GM19468 (cell line): ENCODE measurements at regions not wholly inside any gene's neighbourhood (a gene's known extent, or its start where the extent isn't known, plus 50 kb on each side); places are given as distances from the start of the nearest gene placed in this dataset.

ENCODE experiments used
- ATAC-seq: cut with Tn5 transposase; IDR thresholded peaks from one replicate; pipeline ENCODE4 v1.9.1; 2021; ENCODE audit warnings: mild to moderate bottlenecking, moderate library complexity, moderate number of reproducible peaks; ENCODE audit not compliant: unreplicated experiment; ENCODE audit errors: extremely low read depth

DNA sequence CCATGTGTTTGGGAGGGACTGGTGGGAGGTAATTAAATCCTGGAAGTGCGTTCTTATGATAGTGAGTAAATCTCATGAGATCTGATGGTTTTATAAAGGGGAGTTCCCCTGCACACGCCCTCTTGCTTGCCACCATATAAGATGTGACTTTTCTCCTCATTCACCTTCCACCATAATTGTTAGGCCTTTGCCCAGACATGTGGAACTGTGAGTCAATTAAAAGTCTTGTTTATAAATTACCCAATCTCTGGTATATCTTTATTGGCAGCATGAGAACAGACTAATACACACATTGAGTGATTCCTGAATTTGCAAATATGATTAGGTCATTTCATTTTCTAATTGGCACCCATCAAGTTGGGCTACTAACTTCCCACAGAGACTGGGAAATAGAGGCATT lies 977.2 kb downstream of the SLITRK1 start:
- no peak for ATAC-seq

DNA sequence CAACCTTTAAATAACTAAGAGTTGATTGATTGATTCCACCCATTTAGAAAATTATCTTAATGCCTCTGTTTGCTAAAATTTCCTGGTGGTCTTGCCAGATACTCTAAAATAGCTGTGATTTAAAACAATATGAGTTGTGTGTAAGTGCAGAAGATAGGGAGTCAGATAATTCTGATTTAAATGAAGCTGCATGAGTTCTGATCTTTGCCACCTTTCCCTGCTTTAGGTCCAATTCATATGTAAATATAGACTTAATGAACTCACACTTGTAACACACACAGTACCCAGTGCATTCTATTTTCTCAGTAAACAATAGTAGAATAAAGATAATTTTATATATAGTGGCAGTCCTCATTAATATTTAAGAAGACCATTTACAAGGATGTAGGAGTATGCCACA lies 981.8 kb downstream of the SLITRK1 start:
- ATAC-seq, result no peak

DNA sequence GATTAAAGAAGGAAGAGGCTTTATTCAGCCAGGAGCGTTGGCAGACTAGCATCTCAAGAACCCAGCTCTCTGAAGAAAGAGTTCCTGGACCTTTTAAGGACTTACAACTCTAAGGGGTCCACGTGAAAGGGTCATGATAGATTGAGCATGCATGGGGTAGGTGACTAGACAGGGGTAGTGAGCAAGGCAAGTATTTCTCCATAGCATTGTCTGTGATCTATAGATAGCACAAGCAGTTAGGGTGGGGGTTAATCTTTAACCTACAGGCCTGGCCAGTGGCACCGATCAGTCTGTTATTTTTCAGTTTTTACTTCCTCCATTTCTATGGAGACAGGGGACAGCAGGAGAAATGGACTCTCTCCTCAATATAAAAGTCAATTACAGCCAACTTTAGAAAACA lies 983.7 kb downstream of the SLITRK1 start:
- no peak for ATAC-seq

DNA sequence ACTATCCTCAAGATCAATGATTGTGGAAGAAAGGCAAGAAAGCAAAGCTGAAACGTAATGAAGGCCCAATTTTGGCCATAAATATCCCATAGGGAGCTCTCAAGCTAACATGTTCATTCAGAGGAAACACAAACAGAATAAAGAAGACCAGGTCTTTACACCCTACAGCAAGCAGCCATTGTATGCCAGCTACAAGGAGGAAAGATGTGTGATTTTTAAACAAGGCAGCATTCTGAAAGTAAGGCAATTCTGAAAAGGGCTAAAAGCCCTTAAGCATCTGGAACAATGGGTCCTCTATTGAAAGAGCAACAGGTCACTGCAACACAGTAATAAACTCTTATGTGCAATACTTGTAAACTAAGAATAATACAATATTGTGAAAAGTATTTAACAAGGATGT lies 1002.4 kb downstream of the SLITRK1 start:
- ATAC-seq, result no peak

DNA sequence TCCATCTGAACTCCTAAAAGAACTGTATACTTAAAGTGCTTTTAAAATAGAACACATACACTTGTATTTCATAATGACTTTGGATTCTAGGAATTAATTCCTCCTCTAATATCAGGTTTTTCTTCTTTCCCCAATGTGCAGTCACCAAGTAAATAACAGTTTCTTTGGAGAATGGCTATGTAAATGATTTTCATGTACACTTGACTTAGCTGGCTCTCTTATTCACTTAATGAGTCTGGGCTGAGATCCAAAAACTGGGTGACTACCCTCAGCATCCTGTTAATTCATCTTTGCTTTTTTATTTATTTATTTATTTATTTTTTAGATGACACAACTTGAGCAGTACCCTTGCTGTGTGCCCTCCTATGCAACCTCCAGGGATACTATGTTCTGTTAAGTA lies 1003.7 kb downstream of the SLITRK1 start:
- no peak for ATAC-seq

DNA sequence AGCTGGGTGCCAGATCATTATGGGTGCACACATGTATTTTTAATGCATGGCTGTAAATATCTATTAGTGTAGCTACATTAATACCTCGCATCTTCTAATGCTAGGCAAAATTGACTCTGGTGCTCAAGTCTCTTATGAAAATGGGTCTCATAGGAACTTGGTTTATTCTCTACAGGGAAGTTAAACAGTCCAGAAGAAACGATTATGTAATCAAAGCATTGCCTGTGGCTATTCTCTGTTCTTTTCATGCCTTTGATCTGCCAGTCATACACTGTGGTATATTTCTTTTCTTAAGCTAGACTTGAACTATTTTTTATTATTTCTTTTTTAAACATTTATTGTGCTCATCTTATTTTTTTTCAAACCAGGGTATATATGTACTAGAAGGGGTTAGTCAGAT lies 1015.0 kb downstream of the SLITRK1 start:
- ATAC-seq, result no peak

DNA sequence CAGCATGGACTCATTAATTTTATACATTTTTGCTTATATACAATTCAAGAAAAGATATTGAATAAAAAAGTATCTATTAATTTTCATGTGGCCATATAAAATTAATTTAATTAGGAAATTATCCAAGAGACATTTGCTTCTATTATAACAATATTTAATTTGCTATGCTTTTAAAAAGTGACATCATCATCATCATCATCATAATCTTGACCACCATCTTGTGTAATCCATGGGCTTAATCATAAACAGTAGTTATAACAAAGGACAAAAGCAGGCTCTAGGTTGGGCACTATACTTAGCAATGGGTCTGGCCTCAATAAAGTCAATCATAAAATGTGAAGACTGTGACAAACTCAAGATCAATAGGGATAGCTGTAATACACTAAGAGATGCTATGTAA lies 1031.6 kb downstream of the SLITRK1 start:
- no peak for ATAC-seq

DNA sequence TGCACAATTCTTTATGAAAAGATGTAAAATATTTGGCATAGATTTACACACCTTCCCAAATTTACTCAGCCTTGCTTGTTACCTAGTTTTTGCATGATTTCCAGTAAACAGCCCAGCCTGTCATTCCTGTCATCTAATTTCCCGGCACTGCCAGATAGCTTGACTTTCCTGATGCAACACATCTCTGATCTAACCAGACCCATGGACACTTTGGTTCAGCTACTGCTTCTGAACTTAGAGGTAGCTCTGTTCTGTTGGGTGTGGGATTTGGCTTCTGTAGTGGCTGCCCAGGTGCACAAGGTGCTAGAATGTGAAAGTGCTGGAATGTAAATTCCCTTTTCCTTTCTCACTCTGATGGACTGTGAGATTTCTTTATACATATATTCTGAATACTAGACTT lies 1033.5 kb downstream of the SLITRK1 start:
- ATAC-seq, result no peak

DNA sequence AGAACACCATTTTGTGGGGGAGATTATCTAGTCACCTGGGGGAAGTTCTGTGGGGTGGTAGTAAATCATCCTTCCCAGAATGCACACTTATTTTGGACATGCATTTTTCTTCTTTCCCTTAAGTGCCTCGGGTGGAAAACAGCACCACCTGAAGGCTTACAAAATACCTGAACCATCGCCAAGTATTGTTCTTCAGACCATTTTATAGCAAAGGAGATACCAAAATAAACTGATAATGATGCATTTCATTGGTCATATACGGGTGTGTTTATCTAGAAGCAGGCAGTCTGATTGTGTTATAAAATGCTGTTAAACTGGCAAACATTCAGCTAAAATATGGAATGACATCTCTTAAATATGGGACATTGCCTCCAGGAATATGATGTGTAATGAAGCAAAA lies 1034.7 kb downstream of the SLITRK1 start:
- ATAC-seq, result no peak

DNA sequence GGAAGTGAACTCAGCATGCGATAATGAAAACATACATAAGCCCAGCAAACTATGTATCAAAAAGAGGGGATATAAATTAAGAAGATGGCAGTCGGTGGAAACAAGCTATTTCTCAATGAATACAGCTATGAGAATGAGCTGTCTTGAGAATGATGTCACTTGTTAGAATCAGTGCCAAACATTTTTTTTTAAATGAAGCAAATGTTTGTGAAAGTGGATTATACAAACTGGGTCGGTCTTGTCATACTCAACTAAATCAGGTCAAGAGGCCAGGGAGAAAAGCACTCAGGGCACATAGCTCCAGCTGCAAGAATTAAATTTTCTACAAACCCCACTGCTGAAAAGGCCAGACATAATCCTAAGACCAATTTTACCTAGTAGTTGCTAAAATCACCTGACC lies 1048.4 kb downstream of the SLITRK1 start:
- no peak for ATAC-seq

DNA sequence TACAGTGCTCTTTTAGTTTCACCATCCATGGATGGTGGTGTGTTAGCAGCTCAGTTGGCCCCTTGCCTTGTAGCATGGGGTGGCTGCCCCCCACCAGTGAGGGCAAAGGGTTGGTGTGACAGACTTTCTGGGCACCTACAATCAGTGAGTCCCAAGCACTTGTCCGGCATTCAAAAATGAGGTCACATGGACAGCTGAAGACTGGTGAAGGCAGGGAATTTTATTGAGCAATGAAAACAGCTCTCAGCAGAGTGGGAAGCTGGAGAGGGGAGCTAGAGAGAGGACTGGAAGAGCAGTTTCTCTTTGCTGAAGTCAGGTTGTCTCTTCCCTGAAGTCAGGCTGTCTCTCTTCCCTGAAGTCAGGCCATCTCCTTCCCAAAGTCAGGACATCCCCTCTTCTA lies 1053.2 kb downstream of the SLITRK1 start:
- no peak for ATAC-seq

DNA sequence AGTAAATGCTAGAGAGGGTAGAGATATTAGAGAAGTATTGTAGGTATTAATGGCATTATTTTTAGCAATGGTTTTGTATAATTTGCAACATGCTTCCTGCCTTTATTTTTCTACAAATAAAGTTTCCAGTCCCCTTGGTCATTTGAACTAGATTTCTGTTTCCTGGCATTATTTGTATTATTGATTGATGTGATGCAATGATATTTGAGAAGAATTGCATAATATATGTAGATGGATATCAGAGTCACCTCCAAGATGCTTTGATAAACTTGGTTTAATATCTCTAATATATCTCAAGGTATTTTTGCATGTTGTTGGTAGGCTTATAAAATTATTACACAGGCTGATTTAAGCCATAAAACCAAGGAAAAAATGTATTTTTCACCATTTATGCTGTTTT lies 1054.5 kb downstream of the SLITRK1 start:
- ATAC-seq, result no peak

DNA sequence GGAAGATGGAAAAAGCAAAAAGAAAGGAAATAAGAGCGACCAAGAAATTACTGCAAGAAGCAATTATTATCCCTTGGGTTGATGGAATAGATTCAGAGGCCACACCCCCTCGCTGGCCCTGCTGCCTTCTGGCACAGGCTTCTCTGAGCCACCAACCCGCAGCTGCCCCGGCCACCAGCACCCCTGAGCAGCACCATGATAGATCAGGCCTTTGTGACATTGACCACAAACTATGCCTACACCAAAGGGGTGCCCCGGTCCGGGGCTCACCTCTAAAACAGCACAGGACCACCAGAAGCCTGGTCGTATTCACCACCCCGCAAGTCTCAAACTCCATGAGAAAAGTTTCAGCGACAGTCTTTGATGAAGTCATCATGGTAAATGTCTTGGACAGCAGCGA lies 1059.3 kb downstream of the SLITRK1 start:
- no peak for ATAC-seq

DNA sequence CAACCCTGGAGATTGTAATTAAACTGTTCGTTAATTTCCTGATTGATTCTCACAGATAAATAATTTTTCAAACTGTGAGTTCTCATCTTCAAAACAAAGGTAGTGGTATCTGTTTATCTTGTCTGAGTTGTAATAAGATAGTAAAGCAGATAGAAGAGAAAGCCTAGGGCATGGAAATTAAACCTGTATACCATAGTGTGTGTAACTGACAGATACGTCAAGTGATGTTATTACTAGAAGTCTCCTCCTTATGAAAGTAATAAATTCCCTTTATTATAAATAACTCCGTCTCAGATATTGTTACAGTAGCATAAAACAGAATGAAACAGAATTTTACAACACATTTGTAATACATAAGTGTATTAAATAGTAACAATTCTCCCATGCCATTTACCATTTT lies 1065.1 kb downstream of the SLITRK1 start:
- no peak for ATAC-seq

DNA sequence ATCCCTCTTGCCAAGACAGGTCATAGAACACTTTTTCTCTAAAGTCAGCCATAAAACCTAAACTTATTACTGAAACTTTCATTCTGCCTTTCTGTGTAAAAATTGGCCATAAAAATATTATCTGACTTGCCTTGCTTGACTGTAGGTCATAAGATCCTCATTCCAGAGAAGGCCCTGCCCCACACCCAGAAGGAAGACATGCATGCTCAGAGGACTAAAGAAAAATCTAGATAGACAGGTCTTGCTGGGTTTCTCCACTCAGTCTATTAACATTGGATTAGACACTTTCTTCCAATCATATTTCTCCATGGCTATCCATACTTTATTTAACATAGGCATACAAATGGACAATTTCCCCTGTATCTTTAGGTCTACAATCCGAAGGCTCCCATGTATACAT lies 1066.5 kb downstream of the SLITRK1 start:
- no peak for ATAC-seq

DNA sequence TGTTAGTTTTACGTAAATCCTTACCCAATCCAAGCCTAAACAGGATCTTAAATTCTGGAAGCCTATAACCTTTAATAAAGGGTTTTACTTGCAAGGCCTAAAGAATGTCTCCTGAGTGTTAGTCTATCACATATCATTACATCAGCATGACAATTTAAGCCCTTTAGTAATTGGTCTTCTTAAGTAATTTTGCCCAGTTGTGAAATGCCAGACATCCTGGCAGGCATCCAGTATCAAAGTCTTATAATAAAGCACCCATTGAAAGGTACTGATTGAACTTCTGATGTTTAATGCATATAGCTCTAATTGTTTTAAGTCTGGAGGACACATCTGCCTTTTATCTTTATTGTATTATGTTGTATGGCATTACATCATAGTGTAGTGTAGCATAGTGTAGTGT lies 1078.9 kb downstream of the SLITRK1 start:
- ATAC-seq, result no peak

DNA sequence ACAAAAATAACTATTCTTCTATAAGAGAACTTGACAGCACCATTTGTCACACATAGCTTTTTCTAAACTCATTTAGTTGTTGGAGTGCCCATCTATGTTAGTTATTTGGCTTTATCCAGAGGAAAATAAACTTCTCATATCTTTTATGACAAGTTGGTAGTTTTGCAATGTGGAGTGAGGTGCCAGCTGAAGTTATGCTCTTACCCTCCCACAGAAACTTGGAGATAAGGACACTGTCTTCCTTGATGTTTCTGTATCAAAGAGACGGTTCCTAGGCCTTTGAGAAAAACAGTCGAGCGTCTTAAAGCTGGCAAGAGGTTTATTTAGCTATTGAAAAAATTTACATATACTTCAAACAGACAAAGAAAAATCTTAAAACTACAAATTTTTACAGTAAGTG lies 1079.7 kb downstream of the SLITRK1 start:
- ATAC-seq, result no peak

DNA sequence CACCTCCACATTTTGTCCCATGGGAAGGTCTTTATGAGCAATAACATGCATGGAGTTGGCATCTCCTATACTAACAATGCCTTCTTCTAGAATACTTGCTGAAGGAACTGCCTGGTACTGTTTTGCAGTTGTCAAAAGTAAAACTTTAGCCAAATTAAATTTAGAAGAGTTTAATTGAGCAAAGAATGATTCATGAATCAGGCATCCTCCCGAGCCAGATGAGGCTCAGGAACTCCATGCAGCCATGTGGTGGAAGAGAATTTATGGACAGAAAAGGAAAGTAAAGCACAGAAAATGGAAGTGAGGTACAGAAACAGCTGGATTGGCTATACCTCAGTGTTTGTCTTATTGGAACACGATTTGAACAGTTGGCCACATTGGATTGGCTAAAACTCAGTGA lies 1081.9 kb downstream of the SLITRK1 start:
- no peak for ATAC-seq

DNA sequence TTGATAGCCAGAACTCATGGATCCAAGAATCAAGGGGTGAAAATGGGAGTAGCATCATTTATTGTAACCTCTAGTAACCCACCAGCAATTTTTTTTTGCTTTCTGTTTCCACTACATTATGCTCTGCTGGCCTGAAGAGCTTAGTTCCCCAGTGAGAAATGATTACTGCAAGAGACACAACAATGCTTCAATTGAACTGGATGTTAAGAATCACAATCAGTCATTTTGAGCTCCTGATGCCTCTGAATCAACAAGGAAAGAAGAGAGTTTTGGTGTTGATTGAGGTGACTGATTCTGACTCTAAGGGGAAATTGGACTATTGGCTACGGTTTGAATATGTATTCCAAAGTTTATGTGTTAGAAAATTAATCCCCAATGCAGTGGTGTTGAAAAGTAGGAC lies 1084.4 kb downstream of the SLITRK1 start:
- no peak for ATAC-seq

DNA sequence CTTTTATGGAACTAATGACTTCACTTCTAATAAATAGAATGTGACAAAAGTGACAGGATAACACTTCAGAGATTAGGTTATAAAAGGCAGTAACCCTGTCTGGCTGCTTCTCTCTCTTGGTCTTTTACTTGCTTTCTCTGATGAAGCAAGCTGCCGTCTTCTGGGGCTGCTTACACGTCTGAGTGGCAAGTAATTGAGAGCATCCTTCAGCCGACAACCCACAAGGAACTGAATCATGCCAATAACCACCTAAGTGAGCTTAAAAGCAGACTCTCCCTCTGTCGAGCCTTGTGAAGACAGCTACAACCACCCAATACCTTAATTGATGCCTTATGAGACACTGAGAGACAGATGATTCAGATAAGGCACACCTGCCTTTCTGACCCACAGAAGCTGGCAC lies 1091.2 kb downstream of the SLITRK1 start:
- ATAC-seq, result no peak

DNA sequence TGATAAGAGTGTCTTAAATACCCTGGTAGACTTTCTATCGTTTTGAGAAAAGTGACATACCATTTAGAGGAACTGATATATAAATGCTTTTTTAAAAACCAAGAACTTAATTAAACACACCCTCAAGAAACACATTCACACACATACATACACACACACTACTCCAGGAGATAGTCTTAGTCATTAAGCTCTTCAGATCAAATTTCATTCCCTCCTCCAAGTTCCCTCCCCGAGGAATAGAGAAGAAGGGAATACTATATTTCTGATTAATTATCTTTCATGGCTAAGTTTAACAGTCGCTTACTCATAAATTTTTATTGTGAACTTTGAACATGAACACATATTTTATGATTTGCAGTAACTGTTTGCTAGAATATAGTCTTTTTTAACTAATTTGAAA lies 1109.5 kb downstream of the SLITRK1 start:
- no peak for ATAC-seq

DNA sequence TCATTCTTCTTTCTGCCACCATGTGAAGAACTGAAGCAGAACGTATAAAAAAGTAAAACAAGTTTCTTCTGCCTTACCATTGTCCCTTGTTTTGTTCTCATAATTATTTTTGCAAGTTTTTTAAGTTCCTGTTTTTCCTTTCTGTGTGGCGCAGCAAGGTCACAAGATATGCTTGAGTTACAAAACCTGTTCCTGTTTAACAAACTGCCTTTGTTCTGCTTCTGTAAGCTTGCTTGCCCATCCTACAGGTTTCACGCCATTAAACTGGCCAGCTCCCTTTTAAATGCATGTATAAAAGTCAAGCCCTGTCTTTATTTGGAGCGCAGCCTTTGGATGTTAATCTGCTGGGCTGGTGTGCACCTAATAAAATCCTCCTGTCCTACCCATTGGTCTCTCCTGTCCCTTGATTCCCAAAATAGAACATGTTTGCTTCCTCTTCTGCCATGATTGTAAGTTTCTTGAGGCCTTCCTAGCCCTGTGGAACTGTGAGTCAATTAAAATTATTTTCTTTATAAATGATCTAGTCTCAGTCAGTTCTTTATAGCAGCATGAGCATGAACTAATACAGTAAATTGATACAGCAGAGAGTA lies 1115.4 kb downstream of the SLITRK1 start:
- ATAC-seq, result no peak

DNA sequence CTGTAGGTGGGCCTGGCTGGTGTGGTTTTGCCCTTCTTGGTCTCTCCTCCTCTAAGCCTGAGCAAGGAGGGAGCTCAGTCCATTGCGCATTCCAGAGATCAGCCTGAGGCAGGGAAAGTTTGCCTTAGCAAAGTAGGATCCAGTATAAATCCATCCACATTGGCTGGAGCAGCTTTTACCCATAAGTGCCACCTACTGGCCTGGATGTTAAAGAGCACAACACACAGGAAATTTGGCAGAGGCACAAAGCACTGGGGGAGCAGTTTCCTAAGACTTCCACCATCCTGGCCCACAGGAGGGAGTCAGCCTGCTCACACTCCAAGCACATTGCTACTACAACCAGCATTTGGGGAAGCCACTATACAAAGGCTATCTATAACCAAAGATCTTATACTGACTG lies 1124.2 kb downstream of the SLITRK1 start:
- no peak for ATAC-seq
